Pancreas (tissue), 10 donors: ENCODE measurements at regions not wholly inside any gene's neighbourhood (a gene's known extent, or its start where the extent isn't known, plus 50 kb on each side); places are given as distances from the start of the nearest gene placed in this dataset.

Source experiments
- ATAC-seq, 4 donors: fragments of 200-7000 bp; cut with Tn5 transposase; one replicate each; pipeline versions ENCODE4 v1.8.0 to v1.9.1; 2020; ENCODE audit warnings: mild to moderate bottlenecking in 4 of 4, moderate library complexity in 4 of 4
- DNase-seq, 6 donors: peaks; one replicate each; pipeline ENCODE4 v3.0.0-alpha.2; 2020
- FAIRE-seq: peaks from 2 replicates; lab custom pipeline; 2012; peaks lifted over from hg19 to GRCh38; lab: Jason Lieb, UNC
- H3K27ac ChIP-seq, 4 donors: fragments of 200-600 bp; sonication (generic); 1 replicate in 3 of 4; 2 replicates in 1 of 4; pipeline versions ENCODE4 v1.5.0 to v1.8.0; 2020
- H3K27me3 ChIP-seq, 4 donors: fragments of 200-600 bp; one replicate each; pipeline ENCODE4 v1.8.0; 2021
- H3K36me3 ChIP-seq, 3 donors: fragments of 200-600 bp; sonication (generic) in 1 of 3; one replicate each; pipeline versions ENCODE4 v1.5.0 to v1.8.0; 2020 to 2021
- H3K4me1 ChIP-seq, 3 donors: fragments of 200-600 bp; one replicate each; pipeline ENCODE4 v1.8.0; 2021
- H3K4me3 ChIP-seq, 4 donors: fragments of 200-600 bp; sonication (generic) in 2 of 4; one replicate each; pipeline versions ENCODE4 v1.5.0 to v1.8.0; 2020 to 2021
- H3K9me3 ChIP-seq, 4 donors: fragments of 200-600 bp; one replicate each; pipeline ENCODE4 v1.8.0; 2021
- WGBS, 2 donors: extraction: QIAGEN DNeasy Blood & Tissue Kit; methylation state at CpG; one replicate each; pipeline ENCODE4 v1.1.7; 2013; 5-methylcytosine and 5-hydroxymethylcytosine counted together
- intact Hi-C, 3 donors: fragments of 100-400 bp; cut with DNase I; formaldehyde crosslinking; loops; one replicate each; pipeline versions ENCODE4 v1.11.1 to v1.14.2; 2022
- TF ChIP-seq, protein P1 (sequence below), 4 donors: fragments of 200-600 bp; sonication (generic) in 3 of 4; IDR thresholded peaks; one replicate each; pipeline versions ENCODE4 v1.5.0 to v1.8.0; 2021; ENCODE audit warnings: antibody characterized with exemption in 4 of 4
- donor health status: healthy with polysubstance abuse.
- donor health status: DM: no; HTN: no; CAD: no; lungs with moderate emphysema.
- donor health status: DM: no; HTN: no; CAD: no.
- donor health status: control.
- donor health status: control.
- donor health status: Bipolar disorder and iron deficiency.
- donor health status: DM: yes; HTN: yes; CAD: no.
- donor health status: DM: no; HTN: no; CAD: no.
- donor health status: DM: no; HTN: no; CAD: no.
- donor health status: DM: yes; HTN: yes; CAD: no.

DNA sequence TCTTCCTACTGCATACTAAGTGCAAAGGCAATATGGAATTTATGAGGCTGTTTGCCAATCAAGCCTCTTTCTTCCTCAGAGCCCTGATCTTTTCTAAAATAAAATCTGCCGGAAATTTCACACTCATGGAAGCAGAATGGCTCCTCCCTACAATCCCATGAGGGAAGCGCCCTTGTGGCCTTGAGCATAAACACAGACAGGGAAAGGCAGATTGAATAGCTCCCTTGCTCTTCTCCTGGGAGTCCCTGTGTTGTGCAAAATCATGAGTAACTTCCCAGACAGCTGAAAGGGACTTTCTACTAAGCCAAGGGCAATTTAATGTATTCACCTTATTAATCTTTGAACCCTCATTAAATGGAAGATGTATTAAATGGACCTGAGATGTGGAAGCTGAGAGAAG is 226.1 kb upstream of the PIK3R1 start:
- intact Hi-C loops, result no loop called here
- Histone ChIP-seq H3K27ac (no peak overlapping the region), H3K27me3 (no peaks in the 10 kb centered on the region), H3K36me3 (no peaks in the 10 kb centered on the region), H3K4me1 (no peaks in the 10 kb centered on the region), H3K4me3 (no peak overlapping the region), H3K9me3 (no peaks in the 10 kb centered on the region)
- peak in 1 of 4 donors; percentile 24 for ATAC-seq
- FAIRE-seq, result no peak
- TF ChIP-seq, protein P1, sequence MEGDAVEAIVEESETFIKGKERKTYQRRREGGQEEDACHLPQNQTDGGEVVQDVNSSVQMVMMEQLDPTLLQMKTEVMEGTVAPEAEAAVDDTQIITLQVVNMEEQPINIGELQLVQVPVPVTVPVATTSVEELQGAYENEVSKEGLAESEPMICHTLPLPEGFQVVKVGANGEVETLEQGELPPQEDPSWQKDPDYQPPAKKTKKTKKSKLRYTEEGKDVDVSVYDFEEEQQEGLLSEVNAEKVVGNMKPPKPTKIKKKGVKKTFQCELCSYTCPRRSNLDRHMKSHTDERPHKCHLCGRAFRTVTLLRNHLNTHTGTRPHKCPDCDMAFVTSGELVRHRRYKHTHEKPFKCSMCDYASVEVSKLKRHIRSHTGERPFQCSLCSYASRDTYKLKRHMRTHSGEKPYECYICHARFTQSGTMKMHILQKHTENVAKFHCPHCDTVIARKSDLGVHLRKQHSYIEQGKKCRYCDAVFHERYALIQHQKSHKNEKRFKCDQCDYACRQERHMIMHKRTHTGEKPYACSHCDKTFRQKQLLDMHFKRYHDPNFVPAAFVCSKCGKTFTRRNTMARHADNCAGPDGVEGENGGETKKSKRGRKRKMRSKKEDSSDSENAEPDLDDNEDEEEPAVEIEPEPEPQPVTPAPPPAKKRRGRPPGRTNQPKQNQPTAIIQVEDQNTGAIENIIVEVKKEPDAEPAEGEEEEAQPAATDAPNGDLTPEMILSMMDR (IDR thresholded peaks at IDR 0.05), result no peak
- DNase-seq, result no peak
- WGBS, 2 donors, result 75 to 85% methylated on average over 2 of the region's 2 CpGs

DNA sequence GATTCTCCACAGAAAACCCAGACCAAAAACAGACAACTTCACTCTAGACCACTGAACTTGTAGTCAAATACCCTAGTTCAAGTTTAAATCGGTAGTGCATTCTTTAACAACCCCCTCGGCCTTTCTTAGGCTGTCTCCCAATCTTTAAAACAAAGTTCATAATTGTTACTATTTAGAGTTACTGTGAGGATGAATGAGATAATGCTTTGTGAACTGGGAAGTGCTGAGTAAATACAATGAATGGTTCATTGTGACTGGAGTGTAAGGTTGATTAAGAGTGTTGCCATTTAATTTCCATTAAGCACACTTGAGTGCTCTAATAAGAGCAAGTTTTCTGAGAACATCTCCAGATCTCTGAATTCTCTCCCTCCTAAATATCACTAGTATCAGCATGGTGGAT is 228.8 kb upstream of the PIK3R1 start:
- Histone ChIP-seq H3K4me1 (no peaks in the 10 kb centered on the region), H3K36me3 (no peaks in the 10 kb centered on the region), H3K4me3 (no peak overlapping the region), H3K9me3 (no peaks in the 10 kb centered on the region), H3K27ac (no peak overlapping the region), H3K27me3 (no peaks in the 10 kb centered on the region)
- no peak for FAIRE-seq
- ATAC-seq, result no peak
- WGBS, 2 donors, result 21 to 35% methylated on average over 2 of the region's 2 CpGs
- TF ChIP-seq, protein P1 (IDR thresholded peaks at IDR 0.05), result no peak
- DNase-seq, result no peak
- intact Hi-C loops, result no loop called here

DNA sequence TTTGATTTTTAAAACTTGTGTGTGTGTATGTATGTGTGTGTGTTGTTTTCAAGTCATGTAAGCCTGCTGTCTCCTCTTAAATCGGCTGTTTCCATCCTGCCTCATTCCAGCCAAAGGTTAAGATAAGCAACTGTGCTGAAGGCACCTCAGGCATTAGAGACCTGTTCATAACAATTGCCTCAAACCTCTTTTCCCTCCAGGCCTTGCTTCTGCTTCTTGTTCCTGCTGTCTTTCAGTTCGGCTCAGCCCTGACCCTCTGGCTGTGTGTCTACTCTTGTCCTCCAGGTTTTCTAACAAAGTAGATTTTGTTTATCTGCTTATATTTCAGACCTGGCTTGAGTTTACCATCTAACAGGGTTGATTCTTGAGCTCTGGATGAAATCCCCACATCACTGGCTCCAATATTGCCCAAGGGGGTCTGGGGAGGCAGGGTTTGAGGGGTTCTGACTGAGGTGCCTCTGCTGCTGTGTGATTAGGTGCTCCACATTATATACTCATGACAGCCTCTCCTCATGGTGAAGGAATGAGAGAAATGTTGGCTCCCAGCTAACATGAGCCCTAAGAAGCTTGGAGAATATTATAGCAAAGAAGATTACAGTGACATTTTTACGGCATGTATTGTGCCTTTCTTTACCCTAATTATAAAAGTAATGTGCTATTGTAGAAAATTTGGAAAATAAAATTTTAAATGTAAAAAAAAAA is 229.7 kb upstream of the PIK3R1 start:
- Histone ChIP-seq H3K27ac (no peak overlapping the region), H3K4me3 (no peak overlapping the region), H3K4me1 (no peaks in the 10 kb centered on the region), H3K36me3 (no peaks in the 10 kb centered on the region), H3K27me3 (no peaks in the 10 kb centered on the region), H3K9me3 (no peaks in the 10 kb centered on the region)
- 76 to 83% methylated on average over 3 of the region's 3 CpGs for WGBS, 2 donors
- intact Hi-C loops, result no loop called here
- no peak for ATAC-seq
- no peak for FAIRE-seq
- TF ChIP-seq, protein P1 (IDR thresholded peaks at IDR 0.05), result no peak
- no peak for DNase-seq

DNA sequence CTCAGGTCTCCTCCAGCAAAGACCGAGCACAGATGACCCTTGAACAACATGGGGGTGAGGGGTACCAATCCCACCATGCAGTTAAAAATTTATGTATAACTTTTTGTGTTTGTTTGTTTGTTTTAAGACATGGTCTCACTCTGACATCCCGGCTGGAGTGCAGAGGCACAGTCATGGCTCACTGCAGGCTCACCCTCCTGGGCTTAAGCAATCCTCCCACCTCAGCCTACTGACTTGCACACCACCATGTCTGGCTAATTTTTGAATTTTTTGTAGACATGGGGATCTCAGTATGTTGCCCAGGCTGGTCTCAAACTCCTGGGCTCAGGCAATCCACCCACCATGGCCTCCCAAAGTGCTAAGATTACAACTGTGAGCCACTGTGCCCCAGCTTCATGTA is 231.0 kb upstream of the PIK3R1 start:
- FAIRE-seq (no peak), DNase-seq (no peak), ATAC-seq (no peak)
- TF ChIP-seq, protein P1 (IDR thresholded peaks at IDR 0.05), result no peak
- intact Hi-C loops, result no loop called here
- Histone ChIP-seq H3K36me3 (no peaks in the 10 kb centered on the region), H3K9me3 (no peaks in the 10 kb centered on the region), H3K4me3 (no peak overlapping the region), H3K27me3 (no peaks in the 10 kb centered on the region), H3K27ac (no peak overlapping the region), H3K4me1 (no peaks in the 10 kb centered on the region)
- 91 to 94% methylated on average over 2 of the region's 2 CpGs for WGBS, 2 donors
